ENCODE measurements at regions not wholly inside any gene's neighbourhood (a gene's known extent, or its start where the extent isn't known, plus 50 kb on each side); places are given as distances from the start of the nearest gene placed in this dataset.

DNA sequence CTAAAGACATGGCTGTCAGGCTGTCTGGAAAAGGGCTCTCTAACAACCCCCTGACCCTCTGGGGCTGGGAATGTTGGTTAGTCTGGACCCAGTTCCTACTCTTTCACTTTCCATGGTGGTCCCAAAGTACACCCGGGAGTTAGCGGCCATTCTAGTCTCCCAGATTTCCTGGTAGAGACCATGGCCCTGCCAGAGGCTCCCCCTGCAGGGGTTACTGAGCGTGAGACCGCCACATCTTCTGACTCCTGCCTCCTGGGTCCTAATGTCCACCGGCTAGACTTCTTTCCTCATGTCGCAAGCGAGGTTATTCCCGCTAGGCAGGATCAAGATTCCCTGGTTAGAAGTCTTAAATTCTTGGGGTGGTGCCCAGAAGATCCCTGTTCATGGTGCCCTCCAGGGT is 540.0 kb upstream of the ROBO1 start:
- TF ChIP-seq, protein P1, sequence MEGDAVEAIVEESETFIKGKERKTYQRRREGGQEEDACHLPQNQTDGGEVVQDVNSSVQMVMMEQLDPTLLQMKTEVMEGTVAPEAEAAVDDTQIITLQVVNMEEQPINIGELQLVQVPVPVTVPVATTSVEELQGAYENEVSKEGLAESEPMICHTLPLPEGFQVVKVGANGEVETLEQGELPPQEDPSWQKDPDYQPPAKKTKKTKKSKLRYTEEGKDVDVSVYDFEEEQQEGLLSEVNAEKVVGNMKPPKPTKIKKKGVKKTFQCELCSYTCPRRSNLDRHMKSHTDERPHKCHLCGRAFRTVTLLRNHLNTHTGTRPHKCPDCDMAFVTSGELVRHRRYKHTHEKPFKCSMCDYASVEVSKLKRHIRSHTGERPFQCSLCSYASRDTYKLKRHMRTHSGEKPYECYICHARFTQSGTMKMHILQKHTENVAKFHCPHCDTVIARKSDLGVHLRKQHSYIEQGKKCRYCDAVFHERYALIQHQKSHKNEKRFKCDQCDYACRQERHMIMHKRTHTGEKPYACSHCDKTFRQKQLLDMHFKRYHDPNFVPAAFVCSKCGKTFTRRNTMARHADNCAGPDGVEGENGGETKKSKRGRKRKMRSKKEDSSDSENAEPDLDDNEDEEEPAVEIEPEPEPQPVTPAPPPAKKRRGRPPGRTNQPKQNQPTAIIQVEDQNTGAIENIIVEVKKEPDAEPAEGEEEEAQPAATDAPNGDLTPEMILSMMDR (IDR thresholded peaks at IDR 0.05) = no peak
- TF ChIP-seq POLR2A (IDR thresholded peaks at IDR 0.05) = no peak

All from Peyer's patch (tissue), 4 donors.